ENCODE measurements at regions not wholly inside any gene's neighbourhood (a gene's known extent, or its start where the extent isn't known, plus 50 kb on each side); places are given as distances from the start of the nearest gene placed in this dataset.

GRCh38 chr15:29542994-29543393 is 273.4 kb upstream of the NSMCE3 start (continued):
- TF ChIP-seq SP1 (IDR thresholded peaks at IDR 0.05; ENCODE audit: low read depth, low read length): no peak
- TF ChIP-seq ATF3 (IDR thresholded peaks at IDR 0.05; ENCODE audit: insufficient read depth, low read depth, low read length): no peak
- no peak for TF ChIP-seq SP2 (IDR thresholded peaks at IDR 0.05; ENCODE audit: low read length)
- no peak for TF ChIP-seq TAF7 (optimal IDR thresholded peaks at IDR 0.05; ENCODE audit: borderline replicate concordance, low read depth, low read length)
- no peak for TF ChIP-seq MAX (IDR thresholded peaks at IDR 0.05)
- TF ChIP-seq NANOG (IDR thresholded peaks at IDR 0.05; ENCODE audit: insufficient read depth, low read depth, low read length, poor library complexity, severe bottlenecking): no peak
- no peak for TF ChIP-seq PHF8 (conservative IDR thresholded peaks at IDR 0.05; ENCODE audit: low read depth, low read length)

All from H1 (cell line).